ENCODE measurements at regions not wholly inside any gene's neighbourhood (a gene's known extent, or its start where the extent isn't known, plus 50 kb on each side); places are given as distances from the start of the nearest gene placed in this dataset.

- Mint-ChIP-seq H3K27me3 (ENCODE audit: low read depth, poor library complexity) (no peaks in the 10 kb centered on the region), H3K9me3 (no peaks in the 10 kb centered on the region), H3K4me1 (peaks cover 6% of the 10 kb centered on the region), H3K4me3 (no peak overlapping the region), H3K27ac (no peak overlapping the region), H3K36me3 (ENCODE audit: low read depth) (no peaks in the 10 kb centered on the region)
- no peak for DNase-seq
- TF ChIP-seq CTCF (IDR thresholded peaks at IDR 0.05) = no peak
Measured at GRCh38 chr15:45796433-45796832, 161.6 kb downstream of the SQOR start.

- no peaks in the 10 kb centered on the region for H3K9me3 Mint-ChIP-seq
- H3K4me3 Mint-ChIP-seq = no peak overlapping the region
- TF ChIP-seq CTCF (IDR thresholded peaks at IDR 0.05) = no peak
- H3K4me1 Mint-ChIP-seq = peaks cover 13% of the 10 kb centered on the region
- H3K27ac Mint-ChIP-seq = peak overlapping the region; percentile 0
- DNase-seq = no peak
- no peaks in the 10 kb centered on the region for H3K36me3 Mint-ChIP-seq (ENCODE audit: low read depth)
- no peaks in the 10 kb centered on the region for H3K27me3 Mint-ChIP-seq (ENCODE audit: low read depth, poor library complexity)
Measured at GRCh38 chr15:45799508-45799907, 164.7 kb downstream of the SQOR start.

GRCh38 chr15:45801543-45801942 is 166.7 kb downstream of the SQOR start:
- Mint-ChIP-seq H3K4me3 (no peak overlapping the region), H3K9me3 (no peaks in the 10 kb centered on the region), H3K27ac (no peak overlapping the region), H3K4me1 (peaks cover 13% of the 10 kb centered on the region), H3K36me3 (ENCODE audit: low read depth) (no peaks in the 10 kb centered on the region), H3K27me3 (ENCODE audit: low read depth, poor library complexity) (no peaks in the 10 kb centered on the region)
- TF ChIP-seq CTCF (IDR thresholded peaks at IDR 0.05) = no peak
- no peak for DNase-seq

DNA sequence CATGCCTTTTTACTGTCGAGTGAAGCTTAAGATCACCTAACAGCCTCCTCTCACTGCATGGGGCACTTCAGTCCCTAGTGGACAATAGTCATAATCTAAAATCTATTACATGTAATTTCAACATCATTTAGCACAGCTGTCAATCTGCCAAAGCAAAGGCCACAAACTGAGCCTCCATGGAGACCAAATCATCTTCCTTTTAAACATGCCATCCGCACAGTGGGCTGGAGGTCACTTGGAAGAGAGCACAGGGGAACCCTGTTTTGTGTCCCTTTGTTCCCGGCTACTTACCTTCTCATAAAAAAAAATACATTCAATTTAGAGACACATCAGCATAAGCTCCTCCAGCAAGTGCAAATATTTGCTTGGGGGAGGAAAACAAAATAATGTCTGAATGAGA is 167.3 kb downstream of the SQOR start:
- Mint-ChIP-seq H3K4me3 (no peak overlapping the region), H3K9me3 (no peaks in the 10 kb centered on the region), H3K27me3 (ENCODE audit: low read depth, poor library complexity) (no peaks in the 10 kb centered on the region), H3K27ac (no peak overlapping the region), H3K4me1 (peaks cover 13% of the 10 kb centered on the region), H3K36me3 (ENCODE audit: low read depth) (no peaks in the 10 kb centered on the region)
- TF ChIP-seq CTCF (IDR thresholded peaks at IDR 0.05) = no peak
- no peak for DNase-seq

GRCh38 chr15:45804028-45804427 is 169.2 kb downstream of the SQOR start:
- no peak for TF ChIP-seq CTCF (IDR thresholded peaks at IDR 0.05)
- Mint-ChIP-seq H3K9me3 (no peaks in the 10 kb centered on the region), H3K36me3 (ENCODE audit: low read depth) (no peaks in the 10 kb centered on the region), H3K27me3 (ENCODE audit: low read depth, poor library complexity) (no peaks in the 10 kb centered on the region), H3K27ac (no peak overlapping the region), H3K4me3 (no peak overlapping the region), H3K4me1 (peaks cover 19% of the 10 kb centered on the region)
- no peak for DNase-seq

DNA sequence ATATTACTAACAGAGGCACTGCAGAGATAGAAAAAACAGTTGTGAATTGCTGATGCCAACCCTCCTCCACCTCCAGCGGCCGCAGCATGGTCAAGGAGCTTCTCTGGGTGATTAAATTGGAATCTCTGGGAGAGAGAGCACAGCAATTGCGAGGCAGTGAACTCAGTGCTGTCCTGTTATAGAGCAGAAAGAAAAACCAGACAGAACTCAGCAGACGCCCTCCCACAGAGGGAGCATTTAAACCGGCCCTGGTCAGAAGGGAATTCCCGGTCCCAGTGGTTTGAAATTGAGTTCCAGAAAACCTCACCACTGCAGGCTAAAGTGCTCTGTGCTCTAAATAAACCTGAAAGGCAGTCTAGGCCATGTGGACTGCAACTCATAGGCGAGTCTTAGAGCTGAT is 175.4 kb downstream of the SQOR start:
- Mint-ChIP-seq H3K27me3 (ENCODE audit: low read depth, poor library complexity) (no peaks in the 10 kb centered on the region), H3K9me3 (peaks cover 11% of the 10 kb centered on the region), H3K4me1 (peaks cover 33% of the 10 kb centered on the region), H3K4me3 (no peak overlapping the region), H3K27ac (no peak overlapping the region), H3K36me3 (ENCODE audit: low read depth) (peaks cover 18% of the 10 kb centered on the region)
- no peak for TF ChIP-seq CTCF (IDR thresholded peaks at IDR 0.05)
- DNase-seq = no peak

All from nephron progenitor cell (in vitro differentiated cells).